ENCODE measurements at regions not wholly inside any gene's neighbourhood (a gene's known extent, or its start where the extent isn't known, plus 50 kb on each side); places are given as distances from the start of the nearest gene placed in this dataset.
"Not testable (repeated sequence)": the region's sequence is repeated elsewhere in the genome, so short reads cannot be mapped to it uniquely, and the experiment has no call there.

GRCh38 chr9:71607461-71607881 lies 160.8 kb downstream of the CEMIP2 start:
- H3K27me3 ChIP-seq (replicated peaks; ENCODE audit: insufficient read depth): no peaks in the 10 kb centered on the region
- no peaks in the 10 kb centered on the region for H3K36me3 ChIP-seq
- ATAC-seq (ENCODE audit: insufficient number of reproducible peaks, low FRiP score, low read depth) (no peak), DNase-seq (ENCODE audit: low spot score) (no peak)
- H3K27ac ChIP-seq: peak overlapping the region in 1 of 2 donors; percentile 48
- peaks cover 6 to 16% of the 10 kb centered on the region in 2 donors for H3K4me1 ChIP-seq (ENCODE audit: control insufficient read depth in 1 of 2, low read depth in 2 of 2)
- peak overlapping the region; percentile 18 for H3K4me3 ChIP-seq
- no peaks in the 10 kb centered on the region for H3K9me3 ChIP-seq
- TF ChIP-seq CTCF (IDR thresholded peaks at IDR 0.05): no peak

- no peak overlapping the region for H3K4me3 ChIP-seq
- TF ChIP-seq CTCF (IDR thresholded peaks at IDR 0.05): peak; percentile 38
- no peaks in the 10 kb centered on the region for H3K36me3 ChIP-seq
- no peak overlapping the region for H3K27ac ChIP-seq
- DNase-seq (ENCODE audit: low spot score) (no peak), ATAC-seq (ENCODE audit: insufficient number of reproducible peaks, low FRiP score, low read depth) (no peak)
- no peaks in the 10 kb centered on the region for H3K27me3 ChIP-seq (replicated peaks; ENCODE audit: insufficient read depth)
- H3K4me1 ChIP-seq (ENCODE audit: control insufficient read depth in 1 of 2, low read depth in 2 of 2): peaks cover 6 to 16% of the 10 kb centered on the region in 2 donors
- no peaks in the 10 kb centered on the region for H3K9me3 ChIP-seq
Measured at GRCh38 chr9:71604197-71605063, 163.9 kb downstream of the CEMIP2 start.

- Histone ChIP-seq H3K27ac (no peak overlapping the region), H3K36me3 (no peaks in the 10 kb centered on the region), H3K9me3 (no peaks in the 10 kb centered on the region), H3K4me1 (ENCODE audit: control insufficient read depth in 1 of 2, low read depth in 2 of 2) (peaks cover 0 to 8% of the 10 kb centered on the region in 2 donors), H3K27me3 (replicated peaks; ENCODE audit: insufficient read depth) (no peaks in the 10 kb centered on the region), H3K4me3 (no peak overlapping the region)
- DNase-seq (ENCODE audit: low spot score) (no peak), ATAC-seq (ENCODE audit: insufficient number of reproducible peaks, low FRiP score, low read depth) (no peak)
- TF ChIP-seq CTCF (IDR thresholded peaks at IDR 0.05): no peak
Measured at GRCh38 chr9:71602652-71603051, 165.7 kb downstream of the CEMIP2 start.

- not testable (repeated sequence) for H3K4me1 ChIP-seq (ENCODE audit: control insufficient read depth in 1 of 2, low read depth in 2 of 2); H3K36me3 ChIP-seq; DNase-seq (ENCODE audit: low spot score); H3K27ac ChIP-seq; ATAC-seq (ENCODE audit: insufficient number of reproducible peaks, low FRiP score, low read depth); H3K9me3 ChIP-seq; H3K27me3 ChIP-seq (replicated peaks; ENCODE audit: insufficient read depth); H3K4me3 ChIP-seq
Measured at GRCh38 chr9:71595762-71596161, 172.6 kb downstream of the CEMIP2 start.

GRCh38 chr9:71594541-71594940 lies 173.8 kb downstream of the CEMIP2 start:
- Histone ChIP-seq H3K27ac (no peak overlapping the region), H3K36me3 (no peaks in the 10 kb centered on the region), H3K9me3 (no peaks in the 10 kb centered on the region), H3K4me1 (ENCODE audit: control insufficient read depth in 1 of 2, low read depth in 2 of 2) (no peaks in the 10 kb centered on the region), H3K4me3 (no peak overlapping the region), H3K27me3 (replicated peaks; ENCODE audit: insufficient read depth) (no peaks in the 10 kb centered on the region)
- no peak for ATAC-seq (ENCODE audit: insufficient number of reproducible peaks, low FRiP score, low read depth)
- no peak for TF ChIP-seq CTCF (IDR thresholded peaks at IDR 0.05)
- no peak for DNase-seq (ENCODE audit: low spot score)
